Neuronal stem cell (in vitro differentiated cells): ENCODE measurements at regions not wholly inside any gene's neighbourhood (a gene's known extent, or its start where the extent isn't known, plus 50 kb on each side); places are given as distances from the start of the nearest gene placed in this dataset.

Source experiments
- DNase-seq: peaks from one replicate; pipeline ENCODE4 v3.0.0-alpha.2; 2013; ENCODE audit warnings: low spot score
- H2AFZ ChIP-seq: one replicate; pipeline ENCODE4 v1.6.1; 2013; ENCODE audit warnings: mild to moderate bottlenecking, low read length, inconsistent platforms
- H2AK5ac ChIP-seq: 2 replicates; pipeline ENCODE4 v1.6.1; 2013; ENCODE audit warnings: low read depth, mild to moderate bottlenecking, inconsistent platforms, low read length, moderate library complexity, mixed read lengths
- H2BK120ac ChIP-seq: 2 replicates; pipeline ENCODE4 v1.6.1; 2013; ENCODE audit warnings: low read depth, mild to moderate bottlenecking, inconsistent platforms, low read length, moderate library complexity, mixed read lengths
- H2BK12ac ChIP-seq: one replicate; pipeline ENCODE4 v1.6.1; 2013; ENCODE audit warnings: low read length, inconsistent platforms
- H2BK15ac ChIP-seq: 2 replicates; pipeline ENCODE4 v1.6.1; 2013; ENCODE audit warnings: mild to moderate bottlenecking, low read length, inconsistent platforms, mixed read lengths
- H2BK5ac ChIP-seq: one replicate; pipeline ENCODE4 v1.6.1; 2013; ENCODE audit warnings: inconsistent platforms, mild to moderate bottlenecking, low read length, moderate library complexity
- H3K14ac ChIP-seq: one replicate; pipeline ENCODE4 v1.6.1; 2013; ENCODE audit warnings: low read length, inconsistent platforms
- H3K18ac ChIP-seq: 2 replicates; pipeline ENCODE4 v1.6.1; 2013; ENCODE audit warnings: low read length, inconsistent platforms
- H3K23ac ChIP-seq: 2 replicates; pipeline ENCODE4 v1.6.1; 2013; ENCODE audit warnings: low read depth, mild to moderate bottlenecking, mixed read lengths, low read length, inconsistent platforms; ENCODE audit not compliant: poor library complexity
- H3K27ac ChIP-seq: replicated peaks from 3 replicates; pipeline ENCODE4 v1.5.1; 2013; ENCODE audit warnings: low read length, inconsistent platforms
- H3K27me3 ChIP-seq, 3 experiments: 2 replicates each; pipeline ENCODE4 v1.6.1; 2013; ENCODE audit warnings: low read length in 3 of 3, mild to moderate bottlenecking in 2 of 3, inconsistent platforms in 1 of 3, low read depth in 1 of 3, mixed read lengths in 1 of 3, moderate library complexity in 1 of 3; ENCODE audit not compliant: control insufficient read depth in 3 of 3, insufficient read depth in 3 of 3
- H3K36me3 ChIP-seq, 2 donors: replicated peaks in 1 of 2; 2 replicates each; pipeline ENCODE4 v1.6.1; 2013; ENCODE audit warnings: low read length in 2 of 2; ENCODE audit not compliant: control insufficient read depth in 2 of 2, insufficient read depth in 2 of 2
- H3K4ac ChIP-seq: 2 replicates; pipeline ENCODE4 v1.6.1; 2013; ENCODE audit warnings: inconsistent platforms, mild to moderate bottlenecking, low read length, moderate library complexity
- H3K4me1 ChIP-seq, 2 donors: 1 replicate in 1 of 2; 2 replicates in 1 of 2; pipeline ENCODE4 v1.6.1; 2013; ENCODE audit warnings: low read length in 2 of 2, low read depth in 1 of 2; ENCODE audit not compliant: control insufficient read depth in 2 of 2, insufficient read depth in 1 of 2
- H3K4me2 ChIP-seq: one replicate; pipeline ENCODE4 v1.6.1; 2013; ENCODE audit warnings: mild to moderate bottlenecking, low read length, inconsistent platforms; ENCODE audit not compliant: insufficient read depth, poor library complexity, severe bottlenecking
- H3K4me3 ChIP-seq, 2 donors: 2 replicates each; pipeline ENCODE4 v1.5.1; 2013; ENCODE audit warnings: low read length in 2 of 2, mild to moderate bottlenecking in 2 of 2, inconsistent platforms in 1 of 2, moderate library complexity in 1 of 2
- H3K79me1 ChIP-seq: one replicate; pipeline ENCODE4 v1.6.1; 2013; ENCODE audit warnings: low read depth, mild to moderate bottlenecking, inconsistent platforms, low read length, moderate library complexity
- H3K9ac ChIP-seq: one replicate; pipeline ENCODE4 v1.6.1; 2013; ENCODE audit warnings: mild to moderate bottlenecking, low read depth, low read length, inconsistent platforms; ENCODE audit not compliant: poor library complexity
- H3K9me3 ChIP-seq, 2 donors: replicated peaks in 1 of 2; 2 replicates each; pipeline versions ENCODE3 to v1.6.1; 2013; ENCODE audit warnings: low read length in 2 of 2, mild to moderate bottlenecking in 2 of 2, inconsistent platforms in 1 of 2, low read depth in 1 of 2, mixed read lengths in 1 of 2, moderate library complexity in 1 of 2; ENCODE audit not compliant: control insufficient read depth in 2 of 2, insufficient read depth in 1 of 2
- H4K8ac ChIP-seq: one replicate; pipeline ENCODE4 v1.6.1; 2013; ENCODE audit warnings: low read depth, mild to moderate bottlenecking, inconsistent platforms, low read length, moderate library complexity
- H4K91ac ChIP-seq: one replicate; pipeline ENCODE4 v1.6.1; 2013; ENCODE audit warnings: low read length, low read depth, mild to moderate bottlenecking, inconsistent platforms; ENCODE audit not compliant: poor library complexity
- WGBS, 2 donors: extraction: QIAGEN DNeasy Blood & Tissue Kit; methylation state at CpG; one replicate each; pipeline ENCODE4 v1.1.7; 2013; ENCODE audit warnings: missing lambda C conversion rate in 2 of 2, mixed read lengths in 1 of 2; ENCODE audit not compliant: insufficient read length in 2 of 2, insufficient replicate concordance in 1 of 2; ENCODE audit errors: extremely low coverage in 2 of 2; 5-methylcytosine and 5-hydroxymethylcytosine counted together

GRCh38 chr2:173467751-173468150 is 113.1 kb downstream of the CDCA7 start:
- Histone ChIP-seq H3K14ac (no peak overlapping the region), H4K91ac (no peak overlapping the region), H3K9me3 (peaks cover 0 to 5% of the 10 kb centered on the region in 2 donors), H3K4ac (no peak overlapping the region), H3K27me3 (no peaks in the 10 kb centered on the region), H3K18ac (no peak overlapping the region), H3K4me2 (no peak overlapping the region), H2AK5ac (no peak overlapping the region), H4K8ac (no peak overlapping the region), H3K36me3 (no peaks in the 10 kb centered on the region), H2BK120ac (no peak overlapping the region), H3K4me1 (peaks cover 0 to under 1% of the 10 kb centered on the region in 2 donors), H2BK5ac (no peak overlapping the region), H2AFZ (no peak overlapping the region), H3K23ac (no peak overlapping the region), H2BK12ac (no peak overlapping the region), H2BK15ac (no peak overlapping the region), H3K27ac (no peak overlapping the region), H3K4me3 (no peak overlapping the region), H3K79me1 (no peaks in the 10 kb centered on the region), H3K9ac (no peak overlapping the region)
- WGBS, 2 donors: no CpG with 5 or more reads among the region's 1 CpG
- DNase-seq: no peak

GRCh38 chr2:173468266-173468793 is 113.7 kb downstream of the CDCA7 start:
- H3K18ac ChIP-seq: no peak overlapping the region
- H3K36me3 ChIP-seq: no peaks in the 10 kb centered on the region
- H3K9ac ChIP-seq: no peak overlapping the region
- H2AFZ ChIP-seq: no peak overlapping the region
- H2AK5ac ChIP-seq: no peak overlapping the region
- H2BK120ac ChIP-seq: no peak overlapping the region
- no peak for DNase-seq
- no peak overlapping the region for H3K4ac ChIP-seq
- H3K4me3 ChIP-seq: no peak overlapping the region
- H3K4me2 ChIP-seq: no peak overlapping the region
- H3K79me1 ChIP-seq: no peaks in the 10 kb centered on the region
- H3K14ac ChIP-seq: no peak overlapping the region
- H3K23ac ChIP-seq: no peak overlapping the region
- no peak overlapping the region for H2BK15ac ChIP-seq
- H2BK5ac ChIP-seq: no peak overlapping the region
- H3K27me3 ChIP-seq: no peaks in the 10 kb centered on the region
- H3K27ac ChIP-seq: no peak overlapping the region
- WGBS, 2 donors: no CpG with 5 or more reads among the region's 3 CpGs
- H2BK12ac ChIP-seq: no peak overlapping the region
- H3K4me1 ChIP-seq: peaks cover 0 to 1% of the 10 kb centered on the region in 2 donors
- no peak overlapping the region for H4K8ac ChIP-seq
- H3K9me3 ChIP-seq: peaks cover 0 to 5% of the 10 kb centered on the region in 2 donors
- no peak overlapping the region for H4K91ac ChIP-seq

GRCh38 chr2:173472112-173472511 is 117.4 kb downstream of the CDCA7 start:
- H3K79me1 ChIP-seq: no peaks in the 10 kb centered on the region
- no peak overlapping the region for H3K4me3 ChIP-seq
- H2AFZ ChIP-seq: no peak overlapping the region
- H3K4ac ChIP-seq: no peak overlapping the region
- H3K9me3 ChIP-seq: peaks cover 0 to 5% of the 10 kb centered on the region in 2 donors
- peaks cover 0 to 4% of the 10 kb centered on the region in 2 donors for H3K4me1 ChIP-seq
- H2AK5ac ChIP-seq: no peak overlapping the region
- H3K4me2 ChIP-seq: no peak overlapping the region
- H3K27me3 ChIP-seq: peaks cover 0 to 5% (median 0%) of the 10 kb centered on the region in 3 experiments
- no peak overlapping the region for H3K9ac ChIP-seq
- no peak overlapping the region for H2BK5ac ChIP-seq
- WGBS, 2 donors: no CpG with 5 or more reads among the region's 2 CpGs
- no peak overlapping the region for H3K27ac ChIP-seq
- H2BK120ac ChIP-seq: no peak overlapping the region
- no peak overlapping the region for H3K18ac ChIP-seq
- no peak overlapping the region for H4K91ac ChIP-seq
- H2BK15ac ChIP-seq: no peak overlapping the region
- H3K36me3 ChIP-seq: no peaks in the 10 kb centered on the region
- no peak overlapping the region for H4K8ac ChIP-seq
- H3K23ac ChIP-seq: no peak overlapping the region
- H2BK12ac ChIP-seq: no peak overlapping the region
- no peak overlapping the region for H3K14ac ChIP-seq
- DNase-seq: no peak

GRCh38 chr2:173483137-173483536 is 128.5 kb downstream of the CDCA7 start:
- no peak overlapping the region for H3K4me3 ChIP-seq
- no peaks in the 10 kb centered on the region for H3K9me3 ChIP-seq
- H3K27ac ChIP-seq: no peak overlapping the region
- no peak overlapping the region for H3K18ac ChIP-seq
- H2AFZ ChIP-seq: no peak overlapping the region
- H2AK5ac ChIP-seq: no peak overlapping the region
- DNase-seq: no peak
- no peak overlapping the region for H3K23ac ChIP-seq
- H2BK5ac ChIP-seq: no peak overlapping the region
- no peaks in the 10 kb centered on the region for H3K36me3 ChIP-seq
- H3K27me3 ChIP-seq: no peaks in the 10 kb centered on the region
- no peak overlapping the region for H2BK120ac ChIP-seq
- no peaks in the 10 kb centered on the region for H3K79me1 ChIP-seq
- H3K4ac ChIP-seq: no peak overlapping the region
- no peaks in the 10 kb centered on the region for H3K4me1 ChIP-seq
- WGBS, 2 donors: no CpG with 5 or more reads among the region's 5 CpGs
- no peak overlapping the region for H3K14ac ChIP-seq
- H3K4me2 ChIP-seq: no peak overlapping the region
- no peak overlapping the region for H4K8ac ChIP-seq
- H2BK12ac ChIP-seq: no peak overlapping the region
- H3K9ac ChIP-seq: no peak overlapping the region
- no peak overlapping the region for H2BK15ac ChIP-seq
- no peak overlapping the region for H4K91ac ChIP-seq
